ENCODE measurements at regions not wholly inside any gene's neighbourhood (a gene's known extent, or its start where the extent isn't known, plus 50 kb on each side); places are given as distances from the start of the nearest gene placed in this dataset.

- no peak for TF ChIP-seq POLR2A (IDR thresholded peaks at IDR 0.05)
- TF ChIP-seq CTCF (IDR thresholded peaks at IDR 0.05), result no peak
- no peak for TF ChIP-seq POLR2AphosphoS5 (IDR thresholded peaks at IDR 0.05)
Observed at GRCh38 chr7:52500841-52501240, 534.6 kb upstream of the POM121L12 start.

Measured in breast epithelium (tissue), 3 donors.